ENCODE measurements at regions not wholly inside any gene's neighbourhood (a gene's known extent, or its start where the extent isn't known, plus 50 kb on each side); places are given as distances from the start of the nearest gene placed in this dataset.

GRCh38 chr5:2840372-2840915, 89.0 kb upstream of the IRX2 start:
- Histone ChIP-seq H3K9me2 (ENCODE audit: insufficient read depth) (no peaks in the 10 kb centered on the region), H3K4me2 (ENCODE audit: low read length) (no peak overlapping the region), H3K27ac (ENCODE audit: low read depth, low read length) (no peak overlapping the region), H3K9me3 (ENCODE audit: control insufficient read depth in 1 of 2, insufficient read depth in 1 of 2, low read depth in 1 of 2, low read length in 2 of 2) (peaks cover 8 to 21% of the 10 kb centered on the region in 2 experiments; a peak in 2 of 4 replicates), H3K4me3 (replicated peaks in 1 of 2; ENCODE audit: low read depth in 1 of 2, low read length in 2 of 2) (no peak overlapping the region), H3K79me2 (ENCODE audit: insufficient read depth, low read length) (no peaks in the 10 kb centered on the region), H3K36me3 (ENCODE audit: control insufficient read depth in 1 of 2, insufficient read depth in 2 of 2, low read length in 2 of 2) (no peaks in the 10 kb centered on the region), H3K27me3 (ENCODE audit: insufficient read depth, low read length) (no peaks in the 10 kb centered on the region), H3K9ac (ENCODE audit: low read length) (no peak overlapping the region), H4K20me1 (ENCODE audit: insufficient read depth) (no peaks in the 10 kb centered on the region), H3K4me1 (ENCODE audit: control insufficient read depth in 1 of 2, insufficient read depth in 2 of 2, low read length in 2 of 2) (no peaks in the 10 kb centered on the region), H2AFZ (ENCODE audit: low read depth, low read length, poor library complexity, severe bottlenecking) (no peak overlapping the region)
- intact Hi-C loops (cut with micrococcal nuclease), result no loop called here
- TF ChIP-seq TCF7L2 (IDR thresholded peaks at IDR 0.05; ENCODE audit: borderline replicate concordance, extremely low read depth, insufficient read depth, insufficient read length), result no peak
- no peak for TF ChIP-seq ZNF274 (IDR thresholded peaks at IDR 0.05; ENCODE audit: low read depth, low read length)
- TF ChIP-seq JUND (IDR thresholded peaks at IDR 0.05), result no peak
- no peak for TF ChIP-seq REST (IDR thresholded peaks at IDR 0.05; ENCODE audit: low read depth)
- TF ChIP-seq EGR1 (IDR thresholded peaks at IDR 0.05; ENCODE audit: low read depth), result no peak
- no peak for TF ChIP-seq MAX (IDR thresholded peaks at IDR 0.05)
- TF ChIP-seq ZFX (IDR thresholded peaks at IDR 0.05), result no peak
- no peak for TF ChIP-seq CTCF (IDR thresholded peaks at IDR 0.05 in 2 of 3, conservative IDR thresholded peaks at IDR 0.05 in 1 of 3; ENCODE audit: borderline replicate concordance in 1 of 3, insufficient read depth in 1 of 3, low read depth in 2 of 3, low read length in 2 of 3)
- no peak for TF ChIP-seq CBX3 (IDR thresholded peaks at IDR 0.05; ENCODE audit: low read depth)
- CTCF ChIA-PET, result no interaction called here
- ATAC-seq (no peak), DNase-seq (ENCODE audit: low read depth, low spot score) (no peak)
- RAD21 ChIA-PET (ENCODE audit: low non-redundant PET in 1 of 2, low total read pairs in 2 of 2, uncharacterized antibody in 2 of 2, unreplicated experiment in 2 of 2), result no interaction called here
- POLR2A ChIA-PET, result no interaction called here
- no TSS peak for BruUV-seq (replicated peaks)
